KBM-7 (cell line): ENCODE measurements at regions not wholly inside any gene's neighbourhood (a gene's known extent, or its start where the extent isn't known, plus 50 kb on each side); places are given as distances from the start of the nearest gene placed in this dataset.

Source experiments
- DNase-seq: peaks from one replicate; pipeline ENCODE4 v3.0.0-alpha.2; 2015
- in situ Hi-C: fragments of 300-500 bp; cut with MboI; formaldehyde crosslinking; loops from 2 replicates; pipeline ENCODE4 v1.14.3; 2020; ENCODE audit warnings: low sequenced_read_pairs, low pct_unique_long_range_greater_than_20kb, mixed read lengths

GRCh38 chr11:112835591-112836255, 125.5 kb upstream of the NCAM1 start:
- in situ Hi-C loops = no loop called here
- no peak for DNase-seq

- in situ Hi-C loops = no loop called here
- no peak for DNase-seq
Observed at GRCh38 chr11:112836256-112836602, 125.0 kb upstream of the NCAM1 start.

- DNase-seq = no peak
- in situ Hi-C loops = no loop called here
Observed at GRCh38 chr11:112837162-112837826, 123.9 kb upstream of the NCAM1 start.

GRCh38 chr11:112839051-112839450, 122.2 kb upstream of the NCAM1 start:
- DNase-seq = no peak
- in situ Hi-C loops = no loop called here

- in situ Hi-C loops = no loop called here
- no peak for DNase-seq
Observed at GRCh38 chr11:112841729-112842128, 119.5 kb upstream of the NCAM1 start.

GRCh38 chr11:112842151-112842550, 119.1 kb upstream of the NCAM1 start:
- DNase-seq = no peak
- in situ Hi-C loops = no loop called here

- in situ Hi-C loops = no loop called here
- no peak for DNase-seq
Observed at GRCh38 chr11:112844517-112844916, 116.7 kb upstream of the NCAM1 start.

GRCh38 chr11:112847568-112847967, 113.7 kb upstream of the NCAM1 start:
- in situ Hi-C loops = no loop called here
- DNase-seq = no peak

GRCh38 chr11:112852143-112852866, 108.9 kb upstream of the NCAM1 start:
- DNase-seq = no peak
- in situ Hi-C loops = no loop called here

GRCh38 chr11:112856133-112856532, 105.1 kb upstream of the NCAM1 start:
- in situ Hi-C loops = no loop called here
- no peak for DNase-seq

- DNase-seq = no peak
- in situ Hi-C loops = no loop called here
Observed at GRCh38 chr11:112856591-112856990, 104.6 kb upstream of the NCAM1 start.

GRCh38 chr11:112858289-112859023, 102.8 kb upstream of the NCAM1 start:
- DNase-seq = no peak
- in situ Hi-C loops = no loop called here

- no peak for DNase-seq
- in situ Hi-C loops = no loop called here
Observed at GRCh38 chr11:112859787-112860186, 101.4 kb upstream of the NCAM1 start.

GRCh38 chr11:112861356-112861755, 99.9 kb upstream of the NCAM1 start:
- no peak for DNase-seq
- in situ Hi-C loops = no loop called here

- in situ Hi-C loops = no loop called here
- DNase-seq = no peak
Observed at GRCh38 chr11:112863305-112863704, 97.9 kb upstream of the NCAM1 start.

- in situ Hi-C loops = no loop called here
- no peak for DNase-seq
Observed at GRCh38 chr11:112864672-112865071, 96.5 kb upstream of the NCAM1 start.

GRCh38 chr11:112871909-112872500, 89.2 kb upstream of the NCAM1 start:
- in situ Hi-C loops = no loop called here
- DNase-seq = no peak

- in situ Hi-C loops = no loop called here
- no peak for DNase-seq
Observed at GRCh38 chr11:112874980-112875379, 86.2 kb upstream of the NCAM1 start.

- no peak for DNase-seq
Observed at GRCh38 chr11:112877581-112877980, 83.6 kb upstream of the NCAM1 start.

More at GRCh38 chr11:112877581-112877980, 83.6 kb upstream of the NCAM1 start:
- in situ Hi-C loops = no loop called here
